A549 (cell line): ENCODE measurements at regions not wholly inside any gene's neighbourhood (a gene's known extent, or its start where the extent isn't known, plus 50 kb on each side); places are given as distances from the start of the nearest gene placed in this dataset.

ENCODE experiments used
- CTCF ChIP-seq: fragments of >200 bp; sonication (Bioruptor Twin); formaldehyde crosslinking; IDR thresholded peaks from 3 replicates; pipeline ENCODE4 v1.5.1; 2016
- EHMT2 ChIP-seq: fragments of 200-600 bp; sonication (generic); IDR thresholded peaks from 2 replicates; pipeline ENCODE4 v1.6.1; 2016; ENCODE audit warnings: antibody characterized with exemption, low read depth, mild to moderate bottlenecking, moderate library complexity
- HDAC2 ChIP-seq: fragments of 200-600 bp; sonication (generic); IDR thresholded peaks from 2 replicates; pipeline ENCODE4 v1.6.1; 2016
- KDM5A ChIP-seq: fragments of 200-600 bp; sonication (generic); IDR thresholded peaks from 2 replicates; pipeline ENCODE4 v1.6.1; 2016; ENCODE audit warnings: antibody characterized with exemption, mild to moderate bottlenecking
- MAX ChIP-seq: IDR thresholded peaks from 2 replicates; pipeline ENCODE4 v1.6.1; 2012
- MYC ChIP-seq: IDR thresholded peaks from 2 replicates; pipeline ENCODE4 v1.6.1; 2012; ENCODE audit warnings: mild to moderate bottlenecking, inconsistent platforms, low read length, improper control_type of control experiment, borderline replicate concordance
- NPAS2 ChIP-seq: fragments of 250-450 bp; sonication (Bioruptor Pico); IDR thresholded peaks from 2 replicates; pipeline ENCODE4 v1.8.0; 2022; ENCODE audit warnings: mild to moderate bottlenecking, moderate library complexity, borderline replicate concordance
- NR3C1 ChIP-seq: fragments of >200 bp; sonication (Bioruptor Twin); formaldehyde crosslinking; IDR thresholded peaks from 3 replicates; pipeline ENCODE4 v1.6.1; 2017
- RARB ChIP-seq: fragments of 250-450 bp; sonication (Bioruptor Pico); IDR thresholded peaks from 2 replicates; pipeline ENCODE4 v1.8.0; 2021; ENCODE audit warnings: mild to moderate bottlenecking, moderate library complexity
- TFCP2L1 ChIP-seq: fragments of 250-450 bp; sonication (Bioruptor Pico); IDR thresholded peaks from 2 replicates; pipeline ENCODE4 v1.5.0; 2021; ENCODE audit warnings: mild to moderate bottlenecking

- TF ChIP-seq HDAC2 (no peak), CTCF (no peak), TFCP2L1 (CRISPR knock-in tag) (no peak), MYC (no peak), EHMT2 (no peak), MAX (no peak), NR3C1 (no peak), NPAS2 (CRISPR knock-in tag) (no peak), RARB (CRISPR knock-in tag) (no peak), KDM5A (no peak)
Measured at GRCh38 chr11:23023319-23023718, 163.0 kb upstream of the CCDC179 start.
